Fibroblast of mammary gland (primary cell): ENCODE measurements at regions not wholly inside any gene's neighbourhood (a gene's known extent, or its start where the extent isn't known, plus 50 kb on each side); places are given as distances from the start of the nearest gene placed in this dataset.
A peak's percentile ranks its signal among the peaks of the same experiment; 100 is the strongest.

Experiments used
- DNase-seq: peaks from one replicate; pipeline ENCODE4 v3.0.0-alpha.2; 2010; ENCODE audit warnings: low read depth
- H3K4me3 ChIP-seq: 2 replicates; pipeline ENCODE4 v1.5.1; 2011; ENCODE audit warnings: low read depth, mild to moderate bottlenecking, low read length, moderate library complexity; ENCODE audit not compliant: control insufficient read depth
- CTCF ChIP-seq: conservative IDR thresholded peaks from 2 replicates; pipeline ENCODE4 v1.5.1; 2011; ENCODE audit warnings: low read depth, low read length, inconsistent platforms; ENCODE audit not compliant: control insufficient read depth, insufficient read depth

- DNase-seq: no peak
- TF ChIP-seq CTCF: no peak
- no peak overlapping the region for H3K4me3 ChIP-seq
Measured at GRCh38 chrX:13427441-13428052, 107.7 kb upstream of the ATXN3L start.

- TF ChIP-seq CTCF: no peak
- DNase-seq: no peak
- H3K4me3 ChIP-seq: no peak overlapping the region
Measured at GRCh38 chrX:13420545-13421183, 100.8 kb upstream of the ATXN3L start.

GRCh38 chrX:13419918-13420317 lies 100.1 kb upstream of the ATXN3L start:
- no peak for TF ChIP-seq CTCF
- no peak overlapping the region for H3K4me3 ChIP-seq
- no peak for DNase-seq

- no peak overlapping the region for H3K4me3 ChIP-seq
- TF ChIP-seq CTCF: no peak
- peak; percentile 15 for DNase-seq
Measured at GRCh38 chrX:13419276-13419675, 99.4 kb upstream of the ATXN3L start.

- DNase-seq: peak; percentile 48
- TF ChIP-seq CTCF: no peak
- H3K4me3 ChIP-seq: no peak overlapping the region
Measured at GRCh38 chrX:13418126-13419097, 98.6 kb upstream of the ATXN3L start.

- no peak for DNase-seq
- no peak for TF ChIP-seq CTCF
- no peak overlapping the region for H3K4me3 ChIP-seq
Measured at GRCh38 chrX:13415509-13415908, 95.7 kb upstream of the ATXN3L start.
